ENCODE measurements at regions not wholly inside any gene's neighbourhood (a gene's known extent, or its start where the extent isn't known, plus 50 kb on each side); places are given as distances from the start of the nearest gene placed in this dataset.

DNA sequence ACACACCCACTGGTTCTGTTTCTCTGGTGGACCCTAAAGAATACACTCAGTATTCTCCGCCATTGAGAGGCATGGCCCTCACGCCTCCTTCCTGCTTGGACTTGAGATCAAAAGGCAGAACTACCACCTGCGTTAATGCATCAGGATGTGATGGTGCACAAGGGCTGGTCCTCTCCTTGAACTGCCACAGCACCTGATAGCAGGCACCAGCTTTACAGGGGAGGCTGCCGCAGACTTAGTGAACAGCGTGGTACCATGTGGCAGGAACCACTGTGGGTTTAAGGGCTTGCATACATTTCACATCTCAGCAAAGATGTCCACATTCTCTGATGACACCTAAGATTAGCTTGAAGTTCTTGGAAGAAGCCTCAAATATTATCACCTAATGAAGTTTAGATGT lies 208.7 kb downstream of the GADD45G start:
- no peak for DNase-seq

DNA sequence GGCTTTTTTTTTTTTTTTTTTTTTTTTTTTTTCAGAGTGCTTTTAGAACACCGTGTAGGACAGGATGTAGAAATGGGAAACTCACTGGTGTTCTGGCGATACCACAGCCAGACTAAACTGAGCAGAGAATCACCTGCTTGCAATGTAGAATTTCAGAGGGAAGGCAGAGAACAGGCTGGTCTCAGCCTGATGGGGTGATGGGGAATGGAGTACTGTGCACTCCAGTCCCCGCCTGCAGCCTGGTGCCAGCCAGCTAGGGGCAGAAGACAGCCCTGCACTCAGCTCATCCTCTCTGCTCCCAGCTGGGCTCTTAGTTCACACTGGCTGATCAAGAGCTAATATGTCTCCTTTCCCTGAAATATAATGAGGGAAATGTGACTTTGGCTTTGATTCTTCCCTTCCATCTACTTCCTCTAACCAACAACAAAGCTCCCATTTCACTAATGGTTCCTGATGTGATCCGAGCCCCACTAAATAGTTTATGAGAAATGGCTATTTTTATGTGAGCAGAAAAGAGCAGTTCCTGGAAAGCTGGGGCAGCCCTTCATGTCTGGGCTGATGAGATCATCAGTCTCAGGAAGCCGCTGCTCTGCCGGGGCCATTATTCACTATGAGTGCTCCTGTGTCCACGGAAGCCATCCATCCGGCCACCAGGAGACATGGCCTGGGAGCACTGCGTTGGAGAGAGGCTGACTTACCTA lies 209.7 kb downstream of the GADD45G start:
- no peak for DNase-seq

GRCh38 chr9:89815061-89815902 lies 210.5 kb downstream of the GADD45G start:
- DNase-seq: no peak

DNA sequence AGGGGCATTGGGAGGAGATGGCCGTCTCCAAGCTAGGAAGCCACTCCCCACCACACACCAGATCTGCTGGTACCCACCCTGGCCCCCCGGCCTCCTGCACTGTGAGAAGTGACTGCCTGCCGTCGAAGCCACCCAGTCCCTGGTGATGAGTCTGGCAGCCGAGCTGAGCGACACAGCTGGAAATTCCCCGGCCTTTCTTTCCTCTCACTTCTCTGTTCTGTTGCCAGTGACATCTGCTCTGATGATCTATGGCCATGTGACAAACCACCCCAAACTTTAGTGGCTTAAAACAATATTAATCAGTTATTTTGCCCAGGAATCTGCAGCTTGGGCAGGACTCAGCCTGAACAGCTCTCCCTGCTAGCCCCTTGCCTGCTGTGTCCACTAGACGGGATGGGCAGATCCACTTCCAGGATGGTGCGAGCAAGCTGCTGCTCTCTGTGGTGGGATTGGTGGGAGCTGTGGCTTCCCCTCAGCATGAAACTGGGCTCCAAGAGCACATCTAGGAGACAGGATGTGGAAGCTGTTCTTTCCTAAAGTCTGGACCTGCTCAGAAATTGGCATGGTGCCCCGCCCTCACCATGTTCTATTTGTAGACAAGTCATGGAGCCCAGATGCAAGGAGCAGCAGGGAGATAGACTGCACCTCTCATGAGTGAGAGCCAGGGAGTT lies 211.2 kb downstream of the GADD45G start:
- no peak for DNase-seq

DNA sequence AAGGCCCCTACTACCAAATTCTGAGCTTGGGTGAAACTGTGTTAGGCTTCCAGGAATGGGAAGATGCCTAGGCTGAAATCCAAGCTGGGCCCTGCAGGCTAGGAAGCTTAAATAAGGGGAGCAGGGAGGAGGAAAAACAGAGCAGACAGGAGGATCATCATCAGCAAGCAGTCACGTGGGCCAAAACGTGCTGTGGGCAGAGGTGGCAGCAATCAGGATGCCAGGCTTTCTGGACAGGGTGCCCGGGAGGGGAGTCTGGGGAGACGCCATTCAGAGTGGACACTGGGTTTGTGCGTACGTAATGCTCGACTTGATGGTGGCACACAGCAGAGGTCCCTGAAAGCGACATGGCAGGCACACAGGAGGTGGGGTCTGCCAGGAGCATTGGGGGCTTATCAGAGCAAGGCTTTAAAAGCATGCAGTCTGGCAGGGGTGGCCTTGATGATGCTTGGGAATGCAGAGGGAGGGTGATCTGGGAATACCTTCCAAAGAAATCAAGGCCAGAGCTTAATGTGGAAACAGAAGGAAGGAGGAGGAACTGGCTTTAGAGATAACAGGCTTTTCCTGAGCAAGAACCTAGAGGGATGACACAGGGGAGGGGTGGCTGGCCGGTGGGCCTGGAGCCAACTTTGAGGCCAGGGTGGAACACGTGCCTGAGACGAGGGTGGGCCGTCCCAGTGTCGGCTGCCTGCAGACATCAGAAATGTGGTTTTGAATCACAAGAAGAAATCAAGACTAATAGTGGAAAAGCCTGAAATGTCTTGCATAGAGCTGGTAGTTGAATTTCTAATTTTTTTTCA lies 212.5 kb downstream of the GADD45G start:
- DNase-seq: no peak

GRCh38 chr9:89820337-89820736 lies 215.5 kb downstream of the GADD45G start:
- DNase-seq: no peak

DNA sequence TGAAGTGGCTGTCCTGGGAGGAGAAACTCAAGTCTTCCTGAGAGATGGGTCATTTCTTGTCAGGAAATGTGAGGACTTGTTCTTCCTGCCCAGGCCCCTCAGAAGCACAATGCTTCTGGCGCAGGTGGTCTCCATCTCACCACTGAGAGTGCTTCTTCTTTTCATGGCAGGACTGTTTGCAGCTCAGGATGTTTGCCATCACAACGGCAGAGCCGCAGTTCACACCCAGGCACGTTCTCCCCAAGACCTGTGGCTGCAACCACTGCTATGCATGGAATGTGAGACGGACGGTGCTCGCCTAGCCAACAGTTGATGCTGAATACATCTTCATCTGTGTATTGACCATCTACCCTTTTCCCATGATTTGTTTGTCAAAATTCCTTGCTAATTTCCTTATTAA lies 216.3 kb downstream of the GADD45G start:
- no peak for DNase-seq

- DNase-seq: no peak
Measured at GRCh38 chr9:89822996-89823395, 218.2 kb downstream of the GADD45G start.

DNA sequence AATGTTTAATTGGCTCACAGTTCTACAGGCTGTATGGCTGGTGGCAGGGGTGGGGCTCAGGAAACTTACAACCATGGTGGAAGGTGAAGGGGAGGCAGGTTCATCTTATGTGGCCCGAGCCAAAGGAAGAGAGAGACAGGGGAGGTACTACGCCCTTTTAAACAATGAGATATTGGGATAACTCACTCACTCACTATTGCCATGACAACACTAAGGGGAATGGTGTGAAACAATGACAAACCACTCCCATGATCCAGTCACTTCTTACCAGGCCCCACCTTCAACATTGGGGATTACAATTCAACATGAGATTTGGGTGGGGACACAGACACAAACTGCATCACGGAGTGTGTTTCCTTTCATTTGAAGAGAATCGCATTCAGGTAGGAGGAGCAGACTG lies 220.9 kb downstream of the GADD45G start:
- DNase-seq: no peak

GRCh38 chr9:89826186-89826585 lies 221.4 kb downstream of the GADD45G start:
- no peak for DNase-seq

GRCh38 chr9:89829346-89829745 lies 224.5 kb downstream of the GADD45G start:
- DNase-seq: no peak

DNA sequence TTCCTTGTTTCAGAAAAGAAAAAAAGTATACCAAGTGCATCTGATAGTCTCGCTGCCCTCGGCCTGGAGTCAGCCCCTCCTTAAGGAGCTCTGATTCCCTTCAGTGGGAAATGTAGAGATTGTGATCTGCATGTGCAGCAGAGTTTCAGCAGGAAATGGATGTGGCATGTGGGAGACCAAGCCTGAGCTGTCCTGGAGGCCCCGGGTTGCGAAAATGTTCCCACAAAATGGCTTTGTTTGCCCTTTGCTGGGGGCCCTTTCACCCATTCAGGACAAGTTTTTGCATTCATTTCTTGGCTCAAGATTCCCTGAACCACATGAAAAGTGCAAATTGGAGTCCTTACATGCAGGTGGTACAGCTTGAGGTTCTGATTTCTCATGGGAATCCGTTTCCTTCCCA lies 230.9 kb downstream of the GADD45G start:
- DNase-seq: no peak

GRCh38 chr9:89837162-89837933 lies 232.5 kb downstream of the GADD45G start:
- no peak for DNase-seq

GRCh38 chr9:89837934-89838310 lies 233.1 kb downstream of the GADD45G start:
- no peak for DNase-seq

DNA sequence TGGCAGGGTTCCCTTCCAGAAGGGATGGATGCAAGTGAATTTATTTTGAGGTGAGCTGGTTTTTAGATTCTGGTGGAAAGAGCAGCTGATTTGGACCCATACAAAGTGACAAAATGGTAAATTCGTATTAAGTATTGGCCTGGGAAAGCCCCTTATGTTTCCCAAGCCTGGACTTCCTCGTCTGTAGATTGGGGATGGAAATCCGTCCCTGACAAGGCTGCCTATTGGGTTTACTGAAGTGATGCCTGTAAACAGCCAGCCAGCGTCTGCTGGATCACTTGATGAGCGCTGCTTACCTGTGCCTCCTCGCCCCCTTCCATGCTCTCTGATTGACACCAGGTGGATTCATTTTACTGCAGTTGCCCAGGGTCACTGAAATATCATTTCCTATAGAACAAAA lies 233.8 kb downstream of the GADD45G start:
- no peak for DNase-seq

DNA sequence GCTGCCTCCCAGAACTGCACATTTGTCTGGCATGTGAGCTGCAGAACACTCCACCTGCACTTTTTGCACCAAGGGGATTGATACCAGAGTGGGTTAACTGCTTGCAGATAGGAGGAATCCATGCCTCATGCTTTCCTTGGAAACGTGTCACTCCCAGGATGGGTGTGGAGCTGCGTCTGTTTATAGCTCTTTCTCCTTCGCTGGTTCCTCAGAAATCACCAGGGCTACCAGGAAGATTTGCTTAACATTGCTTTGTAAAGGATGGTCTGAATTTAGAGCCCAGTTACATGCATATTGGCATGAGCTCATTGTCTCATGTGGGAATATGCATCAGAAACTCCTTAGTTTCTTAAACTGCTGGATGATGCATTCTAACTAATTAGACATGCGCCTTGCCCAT lies 234.6 kb downstream of the GADD45G start:
- no peak for DNase-seq

DNA sequence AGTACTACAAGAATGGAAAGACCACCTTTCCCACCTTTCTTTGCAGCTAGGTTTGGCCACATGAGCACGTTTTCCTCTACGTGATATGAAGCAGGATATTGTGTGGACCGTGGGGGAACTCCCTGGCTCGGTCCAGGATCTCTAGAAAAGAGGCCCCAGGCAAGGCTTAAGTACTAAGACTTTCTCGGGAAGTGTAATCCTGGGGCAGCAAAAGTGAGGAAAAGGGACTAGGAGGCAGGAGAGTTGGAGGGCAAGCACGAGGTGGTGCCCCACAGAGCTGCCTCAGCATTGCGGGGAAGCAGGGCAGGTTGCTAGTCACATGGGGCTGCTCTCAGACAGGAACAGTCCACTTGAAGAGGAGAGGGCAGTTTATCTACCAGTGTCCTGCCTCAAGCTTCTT lies 235.1 kb downstream of the GADD45G start:
- no peak for DNase-seq

DNA sequence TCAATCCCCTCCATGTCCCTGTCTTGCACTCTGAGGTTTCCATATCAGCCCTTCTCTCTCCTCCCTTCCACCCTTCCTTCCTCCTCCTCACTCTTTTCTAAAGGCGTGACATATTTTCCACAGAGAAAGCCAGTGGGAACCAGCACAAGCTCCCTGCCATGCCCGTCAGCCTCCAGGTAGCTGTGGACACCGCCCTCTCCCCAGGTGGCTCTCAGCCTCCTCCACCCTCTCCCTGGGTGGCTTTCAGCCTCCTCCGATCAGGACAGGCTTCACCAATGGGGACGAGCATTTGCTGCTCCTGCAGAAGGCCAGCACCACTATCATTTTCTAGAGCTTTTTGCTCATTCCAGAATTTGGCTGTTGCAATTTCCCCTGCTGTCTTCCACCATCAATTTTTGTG lies 236.6 kb downstream of the GADD45G start:
- no peak for DNase-seq

DNA sequence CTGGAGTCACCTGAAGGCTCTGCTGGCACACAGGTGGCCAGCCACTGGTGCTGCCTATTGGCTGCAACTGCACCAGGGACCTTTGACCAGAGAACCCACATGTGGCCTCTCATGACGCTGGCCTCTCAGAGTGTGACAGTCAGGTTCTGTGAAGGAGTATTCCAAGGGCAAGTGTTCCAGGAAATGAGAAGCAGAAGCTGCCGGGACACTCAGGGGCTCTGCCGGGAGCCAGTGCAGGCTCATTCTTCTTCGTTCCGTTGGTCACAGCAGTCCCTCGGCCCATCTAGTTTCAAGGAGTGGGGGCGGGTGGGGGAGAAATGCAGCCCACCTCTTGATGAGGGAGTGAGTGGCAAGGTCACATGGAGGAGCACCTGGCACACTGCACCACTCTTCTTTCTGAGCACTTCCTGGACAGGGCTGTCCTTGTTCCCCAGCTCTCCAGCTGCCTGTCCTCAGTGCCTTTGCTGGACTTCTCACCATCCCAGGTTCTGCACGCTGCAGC lies 237.5 kb downstream of the GADD45G start:
- DNase-seq: no peak

DNA sequence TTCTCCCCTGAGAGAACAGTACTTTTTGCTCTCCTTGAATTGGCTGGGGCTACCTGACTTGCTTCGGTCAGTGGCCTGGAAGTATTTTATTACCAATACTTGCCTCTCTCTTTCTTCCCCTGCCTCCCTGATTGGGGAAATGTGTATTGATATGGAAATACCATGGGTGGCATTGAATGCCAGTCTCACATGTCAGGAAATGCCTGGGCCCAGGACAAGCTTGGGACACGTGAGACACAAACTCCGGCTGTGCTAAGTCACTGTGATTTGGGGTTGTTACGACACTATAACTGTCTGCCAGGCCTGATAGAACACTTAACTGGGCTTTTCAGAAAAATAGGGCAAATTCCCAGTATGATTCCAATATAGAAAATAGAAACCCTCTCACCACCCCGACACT lies 238.3 kb downstream of the GADD45G start:
- DNase-seq: no peak

GRCh38 chr9:89843591-89843990 lies 238.8 kb downstream of the GADD45G start:
- DNase-seq: no peak

DNA sequence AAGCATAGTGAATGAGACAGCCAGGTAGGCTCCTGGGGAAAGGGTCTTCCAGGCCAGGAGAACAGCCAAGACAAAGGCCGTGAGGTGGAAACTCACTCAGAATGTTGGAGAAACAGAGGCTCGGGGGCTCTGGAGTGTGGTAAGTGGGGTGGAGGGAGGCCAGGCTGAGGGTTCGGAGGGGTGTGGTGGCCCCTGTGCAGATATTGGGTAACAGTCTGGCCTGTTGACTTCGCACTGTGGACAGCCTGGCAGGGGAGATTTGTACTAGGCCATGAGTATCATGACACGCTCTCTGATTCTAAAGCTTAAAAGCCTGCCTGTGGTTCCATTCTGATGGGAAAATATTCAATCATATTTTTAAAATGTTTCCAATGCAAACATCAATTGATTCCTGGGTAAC lies 239.3 kb downstream of the GADD45G start:
- DNase-seq: no peak
